Prostate gland (tissue), 2 donors: ENCODE measurements at regions not wholly inside any gene's neighbourhood (a gene's known extent, or its start where the extent isn't known, plus 50 kb on each side); places are given as distances from the start of the nearest gene placed in this dataset.

Experiments used
- DNase-seq: peaks from one replicate; pipeline ENCODE4 v3.0.0-alpha.2; 2019; ENCODE audit warnings: low spot score
- H3K27ac ChIP-seq, 2 donors: fragments of 200-600 bp; sonication (generic); 2 replicates each; pipeline ENCODE4 v1.5.1; 2017 to 2019
- H3K27me3 ChIP-seq: fragments of 200-600 bp; sonication (generic); replicated peaks from 2 replicates; pipeline ENCODE4 v1.5.1; 2019; ENCODE audit not compliant: insufficient read depth
- H3K36me3 ChIP-seq, 2 donors: fragments of 200-600 bp; sonication (generic); 1 replicate in 1 of 2; 2 replicates in 1 of 2; pipeline versions ENCODE4 v1.5.1 to v1.8.1; 2017 to 2019
- H3K4me1 ChIP-seq: fragments of 200-600 bp; sonication (generic); replicated peaks from 2 replicates; pipeline ENCODE4 v1.5.1; 2019
- H3K4me3 ChIP-seq, 2 donors: fragments of 200-600 bp; sonication (generic); 2 replicates each; pipeline ENCODE4 v1.5.1; 2017 to 2019
- H3K9me3 ChIP-seq: fragments of 200-600 bp; sonication (generic); 2 replicates; pipeline ENCODE4 v1.5.1; 2017
- CTCF ChIP-seq, 4 experiments: fragments of 200-600 bp in 2 of 4; fragments of 450-650 bp in 2 of 4; sonication (generic) in 2 of 4; IDR thresholded peaks; 1 replicate in 3 of 4; 2 replicates in 1 of 4; pipeline ENCODE4 v1.5.1; 2016 to 2019; ENCODE audit warnings: antibody characterized with exemption in 4 of 4, mild to moderate bottlenecking in 2 of 4, moderate library complexity in 2 of 4
- POLR2A ChIP-seq: fragments of 450-650 bp; IDR thresholded peaks from one replicate; pipeline ENCODE4 v1.6.1; 2016; ENCODE audit warnings: antibody characterized with exemption, mild to moderate bottlenecking
- POLR2AphosphoS5 ChIP-seq: sonication (generic); formaldehyde crosslinking; IDR thresholded peaks from one replicate; pipeline ENCODE4 v1.6.1; 2017; ENCODE audit warnings: antibody characterized with exemption
- WGBS: methylation state at CpG from one replicate; pipeline ENCODE4 v1.1.5; 2018; 5-methylcytosine and 5-hydroxymethylcytosine counted together
- intact Hi-C: fragments of 100-400 bp; cut with DNase I; formaldehyde crosslinking; loops from one replicate; pipeline ENCODE4 v1.14.2; 2022

- H3K27me3 ChIP-seq, result no peaks in the 10 kb centered on the region
- H3K9me3 ChIP-seq, result no peaks in the 10 kb centered on the region
- DNase-seq, result no peak
- intact Hi-C loops, result no loop called here
- no peak overlapping the region for H3K4me3 ChIP-seq
- TF ChIP-seq POLR2AphosphoS5 (no peak), CTCF (IDR thresholded peaks at IDR 0.05) (no peak), POLR2A (no peak)
- no peak overlapping the region for H3K27ac ChIP-seq
- no peaks in the 10 kb centered on the region for H3K36me3 ChIP-seq
- WGBS, result 28% methylated on average over 3 of the region's 3 CpGs
- H3K4me1 ChIP-seq, result no peaks in the 10 kb centered on the region
Observed at GRCh38 chr4:79241846-79242245, 84.0 kb downstream of the NAA11 start.

GRCh38 chr4:79237851-79238250 is 88.0 kb downstream of the NAA11 start:
- WGBS, result 28% methylated on average over 2 of the region's 2 CpGs
- TF ChIP-seq POLR2AphosphoS5 (no peak), POLR2A (no peak), CTCF (IDR thresholded peaks at IDR 0.05) (no peak)
- Histone ChIP-seq H3K27me3 (no peaks in the 10 kb centered on the region), H3K4me3 (no peak overlapping the region), H3K4me1 (no peaks in the 10 kb centered on the region), H3K36me3 (no peaks in the 10 kb centered on the region), H3K9me3 (no peaks in the 10 kb centered on the region), H3K27ac (no peak overlapping the region)
- intact Hi-C loops, result loop anchor here (10.0 kb wide), 1 partner anchor 53 kb away; no protein-coding TSS in a partner anchor
- DNase-seq, result no peak

GRCh38 chr4:79236785-79237184 is 89.1 kb downstream of the NAA11 start:
- H3K27ac ChIP-seq, result no peak overlapping the region
- H3K4me1 ChIP-seq, result no peaks in the 10 kb centered on the region
- no peaks in the 10 kb centered on the region for H3K9me3 ChIP-seq
- no peak for DNase-seq
- WGBS, result 88% methylated on average over 1 of the region's 1 CpG
- no peaks in the 10 kb centered on the region for H3K36me3 ChIP-seq
- no peaks in the 10 kb centered on the region for H3K27me3 ChIP-seq
- intact Hi-C loops, result loop anchor here (10.0 kb wide), 1 partner anchor 52 kb away; no protein-coding TSS in a partner anchor
- no peak for TF ChIP-seq CTCF (IDR thresholded peaks at IDR 0.05)
- TF ChIP-seq POLR2A, result no peak
- TF ChIP-seq POLR2AphosphoS5, result no peak
- H3K4me3 ChIP-seq, result no peak overlapping the region

GRCh38 chr4:79235095-79235494 is 90.8 kb downstream of the NAA11 start:
- intact Hi-C loops, result loop anchor here (10.0 kb wide), 1 partner anchor 50 kb away; no protein-coding TSS in a partner anchor
- H3K27me3 ChIP-seq, result no peaks in the 10 kb centered on the region
- H3K4me3 ChIP-seq, result no peak overlapping the region
- H3K4me1 ChIP-seq, result no peaks in the 10 kb centered on the region
- H3K27ac ChIP-seq, result no peak overlapping the region
- TF ChIP-seq CTCF (IDR thresholded peaks at IDR 0.05) (no peak), POLR2A (no peak), POLR2AphosphoS5 (no peak)
- H3K9me3 ChIP-seq, result no peaks in the 10 kb centered on the region
- DNase-seq, result no peak
- no peaks in the 10 kb centered on the region for H3K36me3 ChIP-seq
- WGBS, result 95% methylated on average over 4 of the region's 4 CpGs

GRCh38 chr4:79233820-79234219 is 92.0 kb downstream of the NAA11 start:
- 52% methylated on average over 2 of the region's 2 CpGs for WGBS
- DNase-seq, result no peak
- H3K9me3 ChIP-seq, result no peaks in the 10 kb centered on the region

More at GRCh38 chr4:79233820-79234219, 92.0 kb downstream of the NAA11 start:
- Histone ChIP-seq H3K36me3 (no peaks in the 10 kb centered on the region), H3K27ac (no peak overlapping the region), H3K4me1 (no peaks in the 10 kb centered on the region), H3K27me3 (no peaks in the 10 kb centered on the region), H3K4me3 (no peak overlapping the region)
- intact Hi-C loops, result loop anchor here (10.0 kb wide), 1 partner anchor 49 kb away; no protein-coding TSS in a partner anchor
- TF ChIP-seq CTCF (IDR thresholded peaks at IDR 0.05), result no peak
- no peak for TF ChIP-seq POLR2A
- TF ChIP-seq POLR2AphosphoS5, result no peak
